ENCODE measurements at regions not wholly inside any gene's neighbourhood (a gene's known extent, or its start where the extent isn't known, plus 50 kb on each side); places are given as distances from the start of the nearest gene placed in this dataset.

DNA sequence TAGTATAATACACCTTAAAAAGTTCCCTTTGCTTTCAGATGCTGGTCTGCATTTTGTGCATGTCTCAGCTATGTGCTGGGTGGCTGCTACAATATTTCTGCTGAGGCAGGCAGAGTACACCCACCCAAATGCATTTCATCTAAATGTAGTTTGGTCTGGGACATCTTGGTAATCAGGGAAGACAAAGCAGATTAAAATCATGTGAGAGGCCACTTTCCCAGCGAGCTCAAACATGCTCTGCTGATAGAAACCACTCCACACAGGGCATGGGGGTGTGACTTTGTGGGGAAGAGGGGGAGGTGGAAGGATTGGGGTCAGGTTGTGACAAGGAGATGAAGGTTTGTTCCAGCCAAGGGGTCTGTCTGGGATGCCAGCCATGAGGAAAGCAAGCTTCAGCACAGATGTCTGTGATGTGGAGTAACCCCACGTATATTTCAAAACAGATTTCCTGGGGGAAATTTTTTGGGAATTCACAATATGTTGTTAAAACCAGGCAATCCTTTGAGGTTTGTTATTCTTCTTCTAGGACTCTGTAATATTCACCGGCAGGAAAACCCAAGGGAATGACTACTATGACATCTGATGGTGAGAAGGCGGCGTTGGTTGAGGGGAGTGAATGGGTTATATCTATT lies 255.1 kb upstream of the FGGY start:
- DNase-seq (ENCODE audit: low read depth, low spot score) = no peak
- CTCF ChIA-PET = no interaction called here
- Histone ChIP-seq H3K27me3 (ENCODE audit: control insufficient read depth, insufficient read depth, low read length) (no peaks in the 10 kb centered on the region), H3K27ac (ENCODE audit: low read depth, low read length) (no peak overlapping the region), H3K4me3 (ENCODE audit: low read depth, low read length) (no peak overlapping the region), H3K9me3 (ENCODE audit: control insufficient read depth, insufficient read depth, low read length) (no peaks in the 10 kb centered on the region)
- POLR2A ChIA-PET = interaction anchor here (0.7 to 1.2 kb wide), 2 partner anchors 114 to 258 kb away, joined by 3 read pairs; partner anchors contain the start of gene JUN
- TF ChIP-seq, protein P1, sequence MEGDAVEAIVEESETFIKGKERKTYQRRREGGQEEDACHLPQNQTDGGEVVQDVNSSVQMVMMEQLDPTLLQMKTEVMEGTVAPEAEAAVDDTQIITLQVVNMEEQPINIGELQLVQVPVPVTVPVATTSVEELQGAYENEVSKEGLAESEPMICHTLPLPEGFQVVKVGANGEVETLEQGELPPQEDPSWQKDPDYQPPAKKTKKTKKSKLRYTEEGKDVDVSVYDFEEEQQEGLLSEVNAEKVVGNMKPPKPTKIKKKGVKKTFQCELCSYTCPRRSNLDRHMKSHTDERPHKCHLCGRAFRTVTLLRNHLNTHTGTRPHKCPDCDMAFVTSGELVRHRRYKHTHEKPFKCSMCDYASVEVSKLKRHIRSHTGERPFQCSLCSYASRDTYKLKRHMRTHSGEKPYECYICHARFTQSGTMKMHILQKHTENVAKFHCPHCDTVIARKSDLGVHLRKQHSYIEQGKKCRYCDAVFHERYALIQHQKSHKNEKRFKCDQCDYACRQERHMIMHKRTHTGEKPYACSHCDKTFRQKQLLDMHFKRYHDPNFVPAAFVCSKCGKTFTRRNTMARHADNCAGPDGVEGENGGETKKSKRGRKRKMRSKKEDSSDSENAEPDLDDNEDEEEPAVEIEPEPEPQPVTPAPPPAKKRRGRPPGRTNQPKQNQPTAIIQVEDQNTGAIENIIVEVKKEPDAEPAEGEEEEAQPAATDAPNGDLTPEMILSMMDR (IDR thresholded peaks at IDR 0.05; ENCODE audit: low read depth, low read length) = peak; percentile 26; the same call in 1 of the 2 replicates

DNA sequence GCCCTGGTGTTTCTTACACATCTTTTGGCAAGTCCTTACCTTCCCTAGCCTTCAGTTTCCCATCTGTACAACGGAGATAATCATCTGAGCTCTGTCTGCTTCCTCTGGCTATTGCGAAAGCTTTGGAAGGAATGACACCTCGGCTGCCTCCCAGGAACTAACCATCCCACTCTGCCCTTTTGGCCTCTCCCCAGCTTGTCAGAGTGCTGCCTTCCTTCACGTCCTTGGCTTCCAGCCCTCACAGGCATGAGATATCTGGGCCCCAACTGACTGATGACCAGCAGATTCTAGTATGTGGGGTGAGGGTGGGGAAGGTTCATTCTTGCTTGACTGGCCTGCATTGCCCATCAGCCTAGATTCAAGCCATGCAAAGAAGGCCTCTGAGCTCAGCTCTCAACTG lies 253.1 kb upstream of the FGGY start:
- DNase-seq (ENCODE audit: low read depth, low spot score) = peak; percentile 58
- H3K27ac ChIP-seq (ENCODE audit: low read depth, low read length) = peak overlapping the region; percentile 23
- TF ChIP-seq, protein P1 (IDR thresholded peaks at IDR 0.05; ENCODE audit: low read depth, low read length) = no peak
- POLR2A ChIA-PET = interaction anchor here (1.0 to 1.2 kb wide), 2 partner anchors 13 to 260 kb away, joined by 5 to 7 read pairs; partner anchors contain the start of gene JUN
- H3K4me3 ChIP-seq (ENCODE audit: low read depth, low read length) = no peak overlapping the region
- CTCF ChIA-PET = no interaction called here
- H3K27me3 ChIP-seq (ENCODE audit: control insufficient read depth, insufficient read depth, low read length) = no peaks in the 10 kb centered on the region
- H3K9me3 ChIP-seq (ENCODE audit: control insufficient read depth, insufficient read depth, low read length) = no peaks in the 10 kb centered on the region

DNA sequence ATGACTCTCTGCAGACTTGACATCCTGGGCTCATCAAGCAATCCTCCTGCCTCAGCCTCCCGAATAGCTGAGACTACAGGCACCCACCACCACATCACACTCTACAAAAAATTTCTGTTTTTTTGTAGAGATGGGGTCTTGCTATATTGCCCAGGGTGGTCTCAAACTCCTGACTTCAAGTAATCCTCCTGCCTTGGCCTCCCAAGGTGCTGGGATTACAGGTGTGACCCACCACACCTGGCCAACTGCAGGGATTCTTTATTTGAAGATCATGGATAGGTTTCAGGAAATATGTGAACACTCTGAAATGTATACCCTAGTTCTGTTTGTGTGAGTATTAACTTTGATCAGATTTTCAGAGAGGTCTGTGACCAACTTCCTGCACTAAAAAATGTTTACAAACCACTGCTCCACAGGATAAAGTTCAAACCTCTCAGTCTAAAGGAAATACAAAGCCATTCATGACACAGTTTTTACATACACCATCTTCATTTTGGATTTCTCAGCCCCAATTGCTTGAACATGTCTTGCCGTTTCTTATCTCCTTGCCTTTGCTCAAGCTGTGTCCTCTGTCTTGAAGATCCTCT lies 252.3 kb upstream of the FGGY start:
- peak overlapping the region; percentile 23 for H3K27ac ChIP-seq (ENCODE audit: low read depth, low read length)
- H3K9me3 ChIP-seq (ENCODE audit: control insufficient read depth, insufficient read depth, low read length) = no peaks in the 10 kb centered on the region
- ChIA-PET POLR2A (interaction anchor here (0.6 to 1.2 kb wide), 3 partner anchors 13 to 261 kb away, joined by 4 to 7 read pairs (median 5); partner anchors contain the start of gene JUN), CTCF (interaction anchor here (1.1 kb wide), 1 partner anchor 903 kb away, joined by 3 read pairs; no protein-coding TSS in a partner anchor)
- H3K27me3 ChIP-seq (ENCODE audit: control insufficient read depth, insufficient read depth, low read length) = no peaks in the 10 kb centered on the region
- DNase-seq (ENCODE audit: low read depth, low spot score) = no peak
- TF ChIP-seq, protein P1 (IDR thresholded peaks at IDR 0.05; ENCODE audit: low read depth, low read length) = no peak
- no peak overlapping the region for H3K4me3 ChIP-seq (ENCODE audit: low read depth, low read length)

DNA sequence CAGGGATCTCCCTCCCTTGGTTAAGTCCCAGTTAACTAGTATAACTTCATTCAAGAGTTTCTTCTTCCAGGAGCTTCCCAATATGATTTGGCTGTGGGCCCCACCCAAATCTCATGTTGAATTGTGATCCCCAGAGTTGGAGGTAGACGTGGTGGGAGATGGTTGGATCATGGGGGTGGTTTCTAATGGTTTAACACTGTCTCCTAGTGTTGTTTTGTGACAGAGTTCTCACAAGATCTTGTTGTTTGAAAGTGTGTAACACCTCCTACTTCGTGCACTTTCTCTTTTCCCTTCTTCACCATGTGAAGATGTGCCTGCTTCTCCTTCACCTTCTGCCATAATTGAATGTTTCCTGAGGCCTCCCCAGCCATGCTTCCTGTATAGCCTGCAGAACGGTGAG lies 251.8 kb upstream of the FGGY start:
- no peaks in the 10 kb centered on the region for H3K27me3 ChIP-seq (ENCODE audit: control insufficient read depth, insufficient read depth, low read length)
- no peak overlapping the region for H3K27ac ChIP-seq (ENCODE audit: low read depth, low read length)
- DNase-seq (ENCODE audit: low read depth, low spot score) = no peak
- no peak overlapping the region for H3K4me3 ChIP-seq (ENCODE audit: low read depth, low read length)
- no peaks in the 10 kb centered on the region for H3K9me3 ChIP-seq (ENCODE audit: control insufficient read depth, insufficient read depth, low read length)
- ChIA-PET POLR2A (no interaction called here), CTCF (interaction anchor here (1.1 to 1.2 kb wide), 2 partner anchors 259 to 902 kb away, joined by 3 read pairs; no protein-coding TSS in a partner anchor)
- TF ChIP-seq, protein P1 (IDR thresholded peaks at IDR 0.05; ENCODE audit: low read depth, low read length) = no peak

DNA sequence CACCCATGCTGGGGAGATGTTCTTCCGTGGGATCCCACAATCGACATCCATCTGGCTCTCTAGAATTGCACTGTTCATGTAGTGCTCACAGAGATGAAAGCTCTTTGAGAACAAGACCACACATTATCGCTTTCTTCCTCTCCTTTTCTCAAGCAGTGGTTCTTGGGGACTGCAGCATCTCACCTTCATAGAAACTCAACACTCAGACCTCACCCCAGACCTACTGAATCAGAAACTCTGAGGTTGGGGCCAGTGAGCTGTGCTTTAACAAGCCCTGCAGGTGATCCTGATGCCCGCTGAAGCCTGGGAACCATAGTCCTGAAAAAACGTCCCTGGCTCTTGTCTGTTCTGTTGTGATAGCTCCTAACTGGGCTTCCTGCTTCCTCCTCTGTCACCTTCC lies 251.3 kb upstream of the FGGY start:
- TF ChIP-seq, protein P1 (IDR thresholded peaks at IDR 0.05; ENCODE audit: low read depth, low read length) = no peak
- no peak overlapping the region for H3K4me3 ChIP-seq (ENCODE audit: low read depth, low read length)
- no peak overlapping the region for H3K27ac ChIP-seq (ENCODE audit: low read depth, low read length)
- DNase-seq (ENCODE audit: low read depth, low spot score) = no peak
- CTCF ChIA-PET = interaction anchor here (1.1 to 1.2 kb wide), 2 partner anchors 260 to 902 kb away, joined by 3 read pairs; no protein-coding TSS in a partner anchor
- H3K9me3 ChIP-seq (ENCODE audit: control insufficient read depth, insufficient read depth, low read length) = no peaks in the 10 kb centered on the region
- no peaks in the 10 kb centered on the region for H3K27me3 ChIP-seq (ENCODE audit: control insufficient read depth, insufficient read depth, low read length)
- POLR2A ChIA-PET = no interaction called here

Measured in AG04450 (cell line).